ENCODE measurements at regions not wholly inside any gene's neighbourhood (a gene's known extent, or its start where the extent isn't known, plus 50 kb on each side); places are given as distances from the start of the nearest gene placed in this dataset.

DNA sequence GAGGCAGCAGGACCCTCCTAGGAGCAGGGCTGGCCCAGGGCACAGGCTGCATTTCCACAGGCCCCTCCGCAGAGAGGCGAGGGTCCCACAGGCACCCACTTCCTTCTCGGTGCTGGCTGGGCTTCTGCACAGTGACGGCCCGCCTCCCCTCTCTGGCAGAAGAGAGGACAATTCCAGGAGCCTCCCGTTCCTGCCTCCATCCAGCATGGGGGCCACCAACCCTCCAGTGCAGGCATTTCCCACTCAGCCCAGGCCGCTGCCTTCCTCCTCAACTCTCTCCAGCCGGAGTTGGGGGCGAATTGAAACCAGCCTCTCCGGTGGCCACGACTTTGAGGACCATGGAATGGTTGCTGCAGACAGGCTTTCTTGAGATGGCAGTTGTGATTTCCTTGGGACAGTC lies 125.0 kb upstream of the PPP2R2D start:
- ATAC-seq (no peak), DNase-seq (no peak)

GRCh38 chr10:131776496-131776895 lies 124.3 kb upstream of the PPP2R2D start:
- ATAC-seq = no peak
- DNase-seq = no peak

- no peak for DNase-seq
- ATAC-seq = no peak
Measured at GRCh38 chr10:131777162-131777561, 123.6 kb upstream of the PPP2R2D start.

GRCh38 chr10:131777921-131778320 lies 122.9 kb upstream of the PPP2R2D start:
- ATAC-seq = no peak
- no peak for DNase-seq

DNA sequence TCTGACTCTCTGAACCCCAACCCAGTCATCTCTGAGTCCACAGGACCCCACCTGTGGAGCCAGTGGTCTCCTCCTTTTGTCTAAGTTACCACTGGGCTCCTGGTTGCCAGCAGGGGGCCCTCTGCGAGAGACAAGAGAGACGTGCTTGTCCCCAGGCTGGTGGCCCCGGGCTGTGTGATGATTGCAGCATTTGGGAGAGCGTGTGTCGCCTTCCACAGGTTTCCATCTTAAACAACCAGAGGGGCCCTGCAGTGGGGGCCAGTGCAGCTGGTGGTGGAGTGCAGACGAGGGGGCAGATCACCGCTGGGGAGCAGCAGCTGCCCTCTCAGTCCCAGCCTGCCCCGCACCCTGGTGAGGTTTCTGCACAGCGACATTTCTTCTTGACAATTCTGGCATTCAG lies 122.4 kb upstream of the PPP2R2D start:
- DNase-seq (no peak), ATAC-seq (no peak)

GRCh38 chr10:131778842-131779241 lies 122.0 kb upstream of the PPP2R2D start:
- ATAC-seq (no peak), DNase-seq (no peak)

DNA sequence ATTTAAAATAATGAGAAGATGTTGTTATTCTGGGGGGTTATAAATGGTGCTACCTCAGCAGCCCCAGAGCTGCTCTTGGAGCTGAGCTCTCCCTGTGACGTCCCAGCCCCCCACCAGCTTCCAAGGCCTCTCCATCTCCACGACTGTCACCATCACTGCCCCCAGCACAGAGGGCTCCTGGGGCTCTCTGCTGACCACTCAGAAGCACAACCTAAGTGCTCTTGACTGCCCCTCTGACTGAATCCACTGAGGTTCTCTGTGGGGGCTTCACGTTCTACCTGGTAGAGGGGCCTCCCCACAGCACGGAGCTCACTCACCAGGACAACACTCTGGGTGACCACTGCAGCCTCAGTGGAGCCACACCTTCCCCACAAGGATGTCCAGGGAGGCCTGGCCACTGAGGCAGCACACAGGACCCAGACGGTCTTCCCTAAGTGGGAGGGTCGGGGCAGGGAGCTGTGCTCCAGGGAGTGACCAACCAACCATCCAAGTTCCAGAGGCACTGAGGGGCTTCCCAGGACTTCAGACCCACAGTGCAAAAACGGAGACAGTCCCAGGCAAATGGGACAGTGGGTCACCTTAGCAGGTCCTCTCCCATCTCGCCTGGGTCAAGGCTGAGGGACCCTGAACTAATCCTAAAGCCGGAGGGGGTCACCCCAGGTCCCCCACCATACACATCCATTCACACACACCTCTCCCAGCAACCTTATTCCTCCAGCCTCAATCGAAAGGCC lies 121.0 kb upstream of the PPP2R2D start:
- ATAC-seq (no peak), DNase-seq (no peak)

GRCh38 chr10:131781076-131781475 lies 119.7 kb upstream of the PPP2R2D start:
- ATAC-seq = no peak
- DNase-seq = no peak

DNA sequence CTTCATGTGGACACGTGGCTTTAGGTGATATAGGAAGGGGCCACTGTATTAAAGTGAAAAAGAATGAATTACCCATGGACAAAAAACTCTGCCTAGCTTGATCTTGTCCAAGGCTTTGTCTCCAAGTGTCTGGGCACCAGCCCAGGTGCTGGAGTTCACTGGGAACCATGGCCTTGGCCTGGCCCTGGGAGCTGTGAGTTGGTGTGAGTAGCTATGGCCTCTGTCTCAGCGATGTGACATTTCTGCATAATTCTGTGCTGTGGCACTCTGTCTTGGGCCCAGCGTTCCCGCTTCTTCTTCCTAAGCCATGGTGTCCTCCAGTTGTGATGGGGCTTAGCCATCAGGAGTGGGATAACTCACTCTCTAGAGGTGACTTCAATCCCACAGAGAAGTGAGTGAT lies 119.0 kb upstream of the PPP2R2D start:
- DNase-seq (no peak), ATAC-seq (no peak)

DNA sequence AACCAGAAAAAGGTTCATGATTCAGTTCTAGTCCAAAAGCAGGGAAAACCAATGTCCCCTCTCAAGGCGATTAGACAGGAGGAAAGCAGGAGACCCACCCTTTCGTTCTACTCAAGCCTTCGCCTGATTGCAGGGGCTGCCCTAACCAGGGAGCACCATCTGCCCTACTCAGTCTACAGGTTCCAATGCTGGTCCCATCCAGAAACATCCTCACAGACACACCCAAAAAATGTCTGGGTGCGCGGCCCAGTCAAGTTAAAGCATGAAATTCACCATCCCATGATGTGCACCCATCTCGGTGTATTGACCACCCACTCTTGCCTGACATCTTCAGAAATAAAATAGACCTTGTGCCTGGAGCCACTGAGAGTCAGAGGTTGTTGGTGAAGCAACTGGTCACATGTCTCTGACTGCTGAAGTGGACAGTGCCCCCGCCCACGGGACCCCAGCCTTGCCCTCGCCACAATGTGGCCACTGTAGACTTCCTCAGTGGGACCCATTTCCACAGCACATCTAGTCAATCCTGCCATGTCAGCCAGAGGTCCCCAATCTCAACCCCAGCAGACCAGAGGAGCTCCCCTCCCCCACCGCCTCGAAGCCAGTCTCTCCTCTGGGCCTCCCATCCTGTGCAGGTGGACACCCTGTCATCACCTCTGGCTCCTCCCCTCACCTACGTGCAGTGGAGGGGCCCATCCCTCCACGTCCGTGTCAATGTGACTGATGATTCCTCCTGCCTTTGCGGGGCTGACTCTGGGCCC lies 116.3 kb upstream of the PPP2R2D start:
- ATAC-seq = no peak
- DNase-seq = no peak

DNA sequence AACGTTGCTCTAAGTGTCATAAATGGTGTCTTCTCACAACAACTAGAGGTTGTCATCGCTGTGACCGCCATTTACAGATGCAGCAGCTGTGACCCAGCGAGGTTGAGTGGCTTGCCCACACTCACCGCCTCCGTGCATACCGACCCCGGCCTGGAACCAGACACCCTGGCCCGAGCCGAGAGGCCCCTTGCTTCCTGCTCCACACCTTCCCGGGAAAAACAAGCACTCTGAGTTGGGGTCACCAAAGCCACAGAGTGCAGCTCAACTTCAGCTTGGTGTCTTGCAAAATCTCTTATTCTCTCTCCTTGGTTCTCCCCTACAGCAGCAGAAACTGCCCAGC lies 115.7 kb upstream of the PPP2R2D start:
- DNase-seq = no peak
- ATAC-seq = no peak

GRCh38 chr10:131786756-131787605 lies 113.8 kb upstream of the PPP2R2D start:
- ATAC-seq (no peak), DNase-seq (peak; percentile 37)

DNA sequence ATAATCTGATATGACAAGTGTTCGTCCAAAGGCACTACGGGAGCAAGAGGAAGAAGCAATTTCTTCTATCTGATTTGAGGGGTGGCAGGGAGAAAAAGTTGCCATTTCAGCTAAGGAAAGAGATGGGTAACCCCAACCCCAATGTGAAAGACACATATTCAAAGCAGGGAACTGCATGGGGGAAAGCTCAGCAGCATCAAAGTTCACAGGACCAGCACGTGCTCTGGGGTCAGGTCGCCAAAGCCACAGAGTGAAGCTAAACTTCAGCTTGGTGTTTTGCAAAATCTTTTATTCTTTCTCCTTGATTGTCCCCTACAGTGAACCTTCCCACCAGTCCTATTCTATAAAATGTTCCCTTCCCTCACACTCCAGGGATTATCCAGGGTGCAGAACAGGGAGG lies 112.8 kb upstream of the PPP2R2D start:
- ATAC-seq (no peak), DNase-seq (no peak)

DNA sequence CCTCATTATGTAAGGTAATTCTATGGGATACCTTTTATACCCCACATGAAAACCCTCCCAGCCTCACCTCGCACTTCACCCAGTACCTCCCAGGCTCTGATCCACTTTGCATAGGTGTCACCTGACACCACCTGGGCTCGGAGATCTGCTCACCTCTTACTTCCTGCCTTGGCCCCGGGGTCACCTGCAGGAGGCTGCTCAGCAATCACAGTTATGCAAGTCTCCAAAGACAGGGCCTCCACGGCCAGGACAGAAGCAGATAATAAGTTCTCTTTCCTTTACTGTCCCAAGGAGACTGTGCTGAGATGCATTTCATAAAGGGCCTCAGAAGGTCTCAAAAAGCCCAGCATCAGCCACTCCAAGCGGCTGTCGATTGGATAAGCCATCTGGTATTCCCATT lies 112.4 kb upstream of the PPP2R2D start:
- no peak for ATAC-seq
- DNase-seq = no peak

GRCh38 chr10:131789516-131789915 lies 111.3 kb upstream of the PPP2R2D start:
- ATAC-seq (no peak), DNase-seq (no peak)

DNA sequence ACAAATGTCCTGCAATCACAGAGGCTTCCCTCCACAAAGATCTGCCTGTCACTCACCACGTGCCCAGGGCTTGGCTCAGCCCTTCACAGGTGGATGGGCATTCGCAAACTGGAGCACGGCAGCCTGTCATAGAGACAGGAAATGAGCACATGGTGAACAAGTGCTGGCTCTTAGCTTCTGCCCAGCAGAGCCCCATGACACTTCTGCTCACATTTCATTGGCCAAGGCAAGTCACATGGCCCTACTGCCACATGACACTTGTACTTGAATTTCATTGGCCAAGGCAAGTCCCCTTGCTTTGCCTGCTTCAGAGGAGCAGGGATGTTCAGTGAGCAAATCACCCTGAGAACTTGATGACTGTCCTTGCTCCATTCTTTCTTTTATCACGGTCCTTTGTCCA lies 110.8 kb upstream of the PPP2R2D start:
- peak; percentile 25 for DNase-seq
- no peak for ATAC-seq

- ATAC-seq (no peak), DNase-seq (no peak)
Measured at GRCh38 chr10:131792011-131792651, 108.7 kb upstream of the PPP2R2D start.

DNA sequence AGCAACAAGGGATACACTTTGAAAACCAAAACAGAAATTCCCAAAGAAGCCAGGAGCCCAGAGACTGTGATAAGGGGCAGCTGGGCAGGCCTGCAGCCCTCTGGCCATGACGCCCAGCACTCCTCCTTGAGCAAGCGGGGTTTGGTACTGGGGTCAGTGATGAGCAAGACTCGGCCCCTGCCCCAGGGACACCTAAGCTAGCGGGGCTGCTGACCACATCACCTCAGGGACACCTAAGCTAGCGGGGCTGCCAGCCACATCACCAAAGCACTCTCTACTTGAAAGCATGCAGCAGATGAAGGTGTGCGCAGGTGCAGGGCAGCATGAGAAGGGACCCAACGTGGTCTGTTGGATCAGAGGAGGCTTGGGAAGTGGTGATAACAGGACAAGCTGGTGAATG lies 108.0 kb upstream of the PPP2R2D start:
- ATAC-seq = no peak
- no peak for DNase-seq

DNA sequence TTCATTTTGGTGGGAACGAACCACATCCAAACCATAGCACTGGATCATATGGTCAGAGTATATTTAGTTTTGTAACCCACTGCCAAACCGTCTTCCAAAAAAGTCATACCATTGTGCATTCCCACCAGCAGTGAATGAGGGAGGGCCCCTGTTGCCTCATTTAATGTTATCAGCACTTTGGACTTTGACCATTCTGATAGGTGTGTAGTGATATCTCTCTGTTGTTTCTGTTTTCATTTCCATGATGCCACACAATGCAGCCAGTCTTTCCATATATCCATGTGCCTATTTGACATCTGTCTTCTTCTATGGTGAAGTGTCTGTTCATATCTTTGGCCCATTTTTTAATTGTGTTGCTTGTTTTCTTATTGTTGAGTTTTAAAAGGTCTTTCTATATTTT lies 105.0 kb upstream of the PPP2R2D start:
- ATAC-seq (no peak), DNase-seq (no peak)

GRCh38 chr10:131797626-131798025 lies 103.2 kb upstream of the PPP2R2D start:
- no peak for ATAC-seq

GRCh38 chr10:131799429-131799828 lies 101.4 kb upstream of the PPP2R2D start:
- ATAC-seq = no peak

More at GRCh38 chr10:131797626-131798025, 103.2 kb upstream of the PPP2R2D start:
- DNase-seq = no peak

GRCh38 chr10:131802156-131802915 lies 98.5 kb upstream of the PPP2R2D start:
- ATAC-seq (no peak), DNase-seq (no peak)

More at GRCh38 chr10:131799429-131799828, 101.4 kb upstream of the PPP2R2D start:
- DNase-seq = no peak
